Activated CD8-positive, alpha-beta T cell treated with anti-CD3 and anti-CD28 coated beads for 36 hours (primary cell): ENCODE measurements at regions not wholly inside any gene's neighbourhood (a gene's known extent, or its start where the extent isn't known, plus 50 kb on each side); places are given as distances from the start of the nearest gene placed in this dataset.

ENCODE experiments used
- ATAC-seq: fragments of 200-7000 bp; cut with Tn5 transposase; one replicate; pipeline ENCODE4 v1.10.0; 2021; ENCODE audit warnings: mild to moderate bottlenecking, moderate library complexity
- CTCF ChIA-PET: fragments of 350-600 bp; sonication (Branson Sonifier 250); formaldehyde crosslinking; loops from one replicate; lab custom pipeline; 2021; ENCODE audit warnings: antibody characterized with exemption; lab: Charles Lee
- POLR2A ChIA-PET: fragments of 350-600 bp; sonication (Branson Sonifier 250); formaldehyde crosslinking; loops from one replicate; lab custom pipeline; 2021; ENCODE audit warnings: antibody characterized with exemption; lab: Charles Lee
- DNase-seq: peaks from one replicate; pipeline ENCODE4 v3.0.0-alpha.2; 2020
- H3K27ac Mint-ChIP-seq: one replicate; pipeline ENCODE4 v1.8.0; 2021; ENCODE audit warnings: mild to moderate bottlenecking, mixed read lengths
- H3K27me3 Mint-ChIP-seq: one replicate; pipeline ENCODE4 v1.8.0; 2021; ENCODE audit warnings: mixed read lengths
- H3K36me3 Mint-ChIP-seq: one replicate; pipeline ENCODE4 v1.8.0; 2021; ENCODE audit warnings: low read depth, mixed read lengths
- H3K4me1 Mint-ChIP-seq: one replicate; pipeline ENCODE4 v1.8.0; 2021; ENCODE audit warnings: low read depth, mixed read lengths
- H3K4me3 Mint-ChIP-seq: one replicate; pipeline ENCODE4 v1.8.0; 2021; ENCODE audit warnings: mild to moderate bottlenecking, moderate library complexity, mixed read lengths
- H3K9me3 Mint-ChIP-seq: one replicate; pipeline ENCODE4 v1.8.0; 2021; ENCODE audit warnings: mixed read lengths
- CTCF ChIP-seq: fragments of 200-600 bp; IDR thresholded peaks from one replicate; pipeline ENCODE4 v1.8.0; 2022; ENCODE audit warnings: antibody characterized with exemption, mild to moderate bottlenecking
- intact Hi-C: fragments of 100-400 bp; cut with micrococcal nuclease; formaldehyde crosslinking; loops from one replicate; pipeline ENCODE4 v1.10.0; 2022

GRCh38 chr14:85358136-85358785 is 171.7 kb upstream of the FLRT2 start:
- peaks cover 10% of the 10 kb centered on the region for H3K9me3 Mint-ChIP-seq
- no peaks in the 10 kb centered on the region for H3K36me3 Mint-ChIP-seq
- CTCF ChIA-PET = no interaction called here
- no peak for TF ChIP-seq CTCF
- intact Hi-C loops = no loop called here
- POLR2A ChIA-PET = no interaction called here
- H3K4me1 Mint-ChIP-seq = no peaks in the 10 kb centered on the region
- ATAC-seq (no peak), DNase-seq (no peak)
- H3K27ac Mint-ChIP-seq = no peak overlapping the region
- no peaks in the 10 kb centered on the region for H3K27me3 Mint-ChIP-seq
- H3K4me3 Mint-ChIP-seq = no peak overlapping the region

- Mint-ChIP-seq H3K27me3 (no peaks in the 10 kb centered on the region), H3K4me1 (no peaks in the 10 kb centered on the region), H3K27ac (no peak overlapping the region), H3K4me3 (no peak overlapping the region), H3K36me3 (no peaks in the 10 kb centered on the region), H3K9me3 (peaks cover 2% of the 10 kb centered on the region)
- no peak for TF ChIP-seq CTCF
- POLR2A ChIA-PET = no interaction called here
- DNase-seq (no peak), ATAC-seq (no peak)
- CTCF ChIA-PET = no interaction called here
- intact Hi-C loops = no loop called here
Measured at GRCh38 chr14:85359505-85359904, 170.4 kb upstream of the FLRT2 start.

GRCh38 chr14:85363358-85363757 is 166.6 kb upstream of the FLRT2 start:
- Mint-ChIP-seq H3K4me1 (no peaks in the 10 kb centered on the region), H3K27me3 (no peaks in the 10 kb centered on the region), H3K27ac (no peak overlapping the region), H3K9me3 (no peaks in the 10 kb centered on the region), H3K36me3 (no peaks in the 10 kb centered on the region), H3K4me3 (no peak overlapping the region)
- POLR2A ChIA-PET = no interaction called here
- CTCF ChIA-PET = no interaction called here
- no peak for DNase-seq
- TF ChIP-seq CTCF = no peak
- intact Hi-C loops = no loop called here
- no peak for ATAC-seq

- Mint-ChIP-seq H3K4me3 (no peak overlapping the region), H3K36me3 (no peaks in the 10 kb centered on the region), H3K27ac (no peak overlapping the region), H3K4me1 (no peaks in the 10 kb centered on the region), H3K9me3 (no peaks in the 10 kb centered on the region), H3K27me3 (no peaks in the 10 kb centered on the region)
- no peak for TF ChIP-seq CTCF
- ChIA-PET POLR2A (no interaction called here), CTCF (no interaction called here)
- ATAC-seq (no peak), DNase-seq (no peak)
- intact Hi-C loops = no loop called here
Measured at GRCh38 chr14:85366226-85366625, 163.7 kb upstream of the FLRT2 start.

- no peak for TF ChIP-seq CTCF
- Mint-ChIP-seq H3K27ac (no peak overlapping the region), H3K9me3 (peaks cover 1% of the 10 kb centered on the region), H3K4me1 (no peaks in the 10 kb centered on the region), H3K4me3 (no peak overlapping the region), H3K36me3 (no peaks in the 10 kb centered on the region), H3K27me3 (no peaks in the 10 kb centered on the region)
- POLR2A ChIA-PET = no interaction called here
- CTCF ChIA-PET = no interaction called here
- ATAC-seq = no peak
- intact Hi-C loops = no loop called here
- DNase-seq = no peak
Measured at GRCh38 chr14:85380881-85381280, 149.1 kb upstream of the FLRT2 start.
